ENCODE measurements at regions not wholly inside any gene's neighbourhood (a gene's known extent, or its start where the extent isn't known, plus 50 kb on each side); places are given as distances from the start of the nearest gene placed in this dataset.

DNA sequence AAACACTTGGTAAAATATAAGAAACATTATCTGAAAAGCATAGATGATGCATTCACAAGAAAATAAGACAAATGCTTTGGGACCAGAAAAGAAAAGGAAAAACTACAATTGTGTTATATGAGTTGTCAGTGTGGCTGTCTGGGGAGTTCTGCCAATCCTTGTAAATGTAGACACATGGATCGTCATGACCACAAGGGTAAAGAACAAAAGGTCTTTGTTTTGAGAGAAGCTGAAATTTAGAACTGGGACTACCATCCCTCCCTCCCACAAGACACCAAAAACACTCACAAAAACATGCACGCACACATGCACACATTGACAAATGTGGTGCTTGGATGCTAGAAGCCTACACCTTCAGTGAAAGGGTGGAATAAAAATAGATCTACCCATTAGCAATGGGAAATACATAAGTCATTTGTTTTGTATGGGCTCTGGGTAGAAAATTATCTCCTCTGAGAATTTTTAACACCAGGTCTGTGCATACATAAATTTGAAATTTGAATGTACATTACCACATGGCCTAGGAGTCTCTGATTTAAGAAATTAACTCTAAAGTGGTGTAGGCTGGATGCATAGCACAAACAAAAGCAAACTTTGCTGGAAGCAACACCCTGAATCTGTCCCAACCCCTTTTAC, 266.2 kb upstream of the SLC39A10 start:
- H3K9ac ChIP-seq (ENCODE audit: low read length in 2 of 2) = no peak overlapping the region
- no peak overlapping the region for H3K27ac ChIP-seq (ENCODE audit: low read length)
- H3K9me3 ChIP-seq (ENCODE audit: control insufficient read depth in 2 of 2, low read length in 2 of 2) = no peaks in the 10 kb centered on the region
- no peaks in the 10 kb centered on the region for H3K36me3 ChIP-seq (ENCODE audit: control insufficient read depth in 2 of 2, insufficient read depth in 2 of 2, low read length in 2 of 2)
- no peaks in the 10 kb centered on the region for H3K4me1 ChIP-seq (ENCODE audit: control insufficient read depth, insufficient read depth, low read length)
- no peak overlapping the region for H3K4me3 ChIP-seq (ENCODE audit: low read length in 2 of 2)
- no peaks in the 10 kb centered on the region for H3K27me3 ChIP-seq (ENCODE audit: control insufficient read depth in 1 of 2, insufficient read depth in 2 of 2, low read length in 2 of 2)

DNA sequence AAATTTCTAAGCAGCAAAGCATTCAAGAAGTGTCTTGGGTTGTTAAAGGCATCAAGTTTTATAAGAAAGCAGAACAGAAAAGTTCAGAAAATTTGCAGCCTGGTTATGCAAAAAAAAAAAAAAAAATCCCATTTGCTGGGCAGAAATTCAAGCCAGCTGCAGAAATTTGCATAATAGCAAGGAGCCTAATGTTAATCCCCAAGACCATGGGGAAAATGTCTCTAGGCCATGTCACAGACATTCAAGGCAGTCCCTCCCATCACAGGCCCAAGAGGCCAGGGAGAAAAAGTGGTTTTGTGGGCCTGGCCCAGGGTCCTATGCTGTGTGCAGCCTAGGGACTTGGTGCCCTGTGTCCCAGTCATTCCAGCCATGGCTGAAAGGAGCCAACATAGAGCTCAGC, 269.0 kb upstream of the SLC39A10 start:
- no peaks in the 10 kb centered on the region for H3K36me3 ChIP-seq (ENCODE audit: control insufficient read depth in 2 of 2, insufficient read depth in 2 of 2, low read length in 2 of 2)
- no peak overlapping the region for H3K9ac ChIP-seq (ENCODE audit: low read length in 2 of 2)
- no peak overlapping the region for H3K27ac ChIP-seq (ENCODE audit: low read length)
- H3K9me3 ChIP-seq (ENCODE audit: control insufficient read depth in 2 of 2, low read length in 2 of 2) = no peaks in the 10 kb centered on the region
- H3K4me1 ChIP-seq (ENCODE audit: control insufficient read depth, insufficient read depth, low read length) = no peaks in the 10 kb centered on the region
- no peak overlapping the region for H3K4me3 ChIP-seq (ENCODE audit: low read length in 2 of 2)
- no peaks in the 10 kb centered on the region for H3K27me3 ChIP-seq (ENCODE audit: control insufficient read depth in 1 of 2, insufficient read depth in 2 of 2, low read length in 2 of 2)

DNA sequence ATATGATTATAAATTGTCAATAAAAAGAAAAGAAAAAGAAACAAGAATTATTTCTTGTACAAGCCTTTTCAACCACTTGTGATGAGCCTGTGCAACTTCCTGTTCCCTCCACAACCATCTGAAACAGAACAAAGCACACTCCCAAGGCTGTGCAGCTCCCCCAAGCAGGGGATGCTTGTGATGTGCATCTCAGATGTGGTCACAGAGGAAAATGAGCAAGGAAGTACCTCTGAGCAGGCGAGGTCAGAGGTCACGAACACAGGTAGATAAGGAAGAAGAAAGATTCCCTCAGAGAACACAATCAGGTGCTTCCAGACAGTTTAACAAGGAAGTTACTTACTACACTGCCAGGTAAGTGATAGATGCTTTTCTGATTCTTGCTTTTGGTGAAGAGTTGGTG, 274.8 kb upstream of the SLC39A10 start:
- H3K9ac ChIP-seq (ENCODE audit: low read length in 2 of 2) = no peak overlapping the region
- H3K27me3 ChIP-seq (ENCODE audit: control insufficient read depth in 1 of 2, insufficient read depth in 2 of 2, low read length in 2 of 2) = no peaks in the 10 kb centered on the region
- H3K9me3 ChIP-seq (ENCODE audit: control insufficient read depth in 2 of 2, low read length in 2 of 2) = no peaks in the 10 kb centered on the region
- H3K4me1 ChIP-seq (ENCODE audit: control insufficient read depth, insufficient read depth, low read length) = no peaks in the 10 kb centered on the region
- H3K4me3 ChIP-seq (ENCODE audit: low read length in 2 of 2) = no peak overlapping the region
- H3K27ac ChIP-seq (ENCODE audit: low read length) = no peak overlapping the region
- H3K36me3 ChIP-seq (ENCODE audit: control insufficient read depth in 2 of 2, insufficient read depth in 2 of 2, low read length in 2 of 2) = no peaks in the 10 kb centered on the region

DNA sequence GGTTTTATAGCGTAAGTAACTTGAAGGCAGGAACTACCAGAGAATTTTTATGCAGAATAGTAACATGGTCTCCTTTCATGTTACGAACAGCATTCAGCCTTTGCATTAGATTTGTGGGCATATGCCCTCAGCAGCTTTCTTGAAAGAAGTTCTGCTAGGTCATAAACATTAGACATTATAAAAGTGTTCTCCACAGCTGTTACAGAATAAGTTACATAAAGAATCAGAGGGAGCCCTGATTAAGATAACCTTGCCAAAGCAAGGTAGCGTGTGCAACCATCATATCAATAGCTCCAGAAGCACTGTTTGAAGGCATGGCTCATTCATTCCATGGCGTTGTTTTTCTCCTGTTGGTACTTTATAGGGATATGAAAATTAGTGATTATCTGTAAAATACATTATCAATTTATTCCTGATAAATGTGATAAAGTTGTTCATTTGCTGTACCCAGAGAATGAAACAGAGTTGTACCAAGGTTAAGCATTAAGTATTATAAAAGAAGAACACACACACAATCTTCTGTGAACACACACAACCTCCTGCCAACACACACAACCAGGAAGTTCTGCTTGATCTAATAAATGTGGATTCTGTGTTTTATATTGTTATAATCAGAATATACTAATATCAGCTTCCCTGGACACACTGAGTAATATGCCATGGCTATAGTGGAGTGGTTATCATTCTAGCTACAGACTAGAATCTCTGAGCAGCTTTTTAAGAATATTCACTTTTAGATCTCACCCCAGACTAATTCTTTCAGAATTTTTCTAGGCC, 286.7 kb upstream of the SLC39A10 start:
- Histone ChIP-seq H3K27ac (ENCODE audit: low read length) (no peak overlapping the region), H3K36me3 (ENCODE audit: control insufficient read depth in 2 of 2, insufficient read depth in 2 of 2, low read length in 2 of 2) (no peaks in the 10 kb centered on the region), H3K4me1 (ENCODE audit: control insufficient read depth, insufficient read depth, low read length) (no peaks in the 10 kb centered on the region), H3K9ac (ENCODE audit: low read length in 2 of 2) (no peak overlapping the region), H3K27me3 (ENCODE audit: control insufficient read depth in 1 of 2, insufficient read depth in 2 of 2, low read length in 2 of 2) (no peaks in the 10 kb centered on the region), H3K4me3 (ENCODE audit: low read length in 2 of 2) (no peak overlapping the region), H3K9me3 (ENCODE audit: control insufficient read depth in 2 of 2, low read length in 2 of 2) (no peaks in the 10 kb centered on the region)

DNA sequence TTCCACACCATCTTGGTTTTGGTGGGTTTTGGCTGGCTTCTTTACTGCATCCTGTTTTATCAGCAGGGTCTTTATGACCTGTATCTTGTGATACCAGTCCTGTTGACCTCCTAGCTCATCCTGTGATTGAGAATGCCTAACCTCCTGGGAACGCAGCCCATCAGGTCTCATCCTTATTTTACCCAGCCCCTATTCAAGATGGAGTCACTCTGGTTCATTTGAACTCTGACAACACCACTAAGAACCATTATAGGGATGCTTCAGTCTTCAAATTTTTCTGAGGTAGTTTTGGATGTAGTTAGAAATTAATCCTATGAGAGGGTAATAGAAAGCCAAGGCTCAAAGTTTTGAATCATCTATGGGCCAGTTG, 287.8 kb upstream of the SLC39A10 start:
- no peaks in the 10 kb centered on the region for H3K27me3 ChIP-seq (ENCODE audit: control insufficient read depth in 1 of 2, insufficient read depth in 2 of 2, low read length in 2 of 2)
- no peaks in the 10 kb centered on the region for H3K4me1 ChIP-seq (ENCODE audit: control insufficient read depth, insufficient read depth, low read length)
- H3K9me3 ChIP-seq (ENCODE audit: control insufficient read depth in 2 of 2, low read length in 2 of 2) = no peaks in the 10 kb centered on the region
- no peak overlapping the region for H3K27ac ChIP-seq (ENCODE audit: low read length)
- H3K4me3 ChIP-seq (ENCODE audit: low read length in 2 of 2) = no peak overlapping the region
- H3K36me3 ChIP-seq (ENCODE audit: control insufficient read depth in 2 of 2, insufficient read depth in 2 of 2, low read length in 2 of 2) = no peaks in the 10 kb centered on the region
- no peak overlapping the region for H3K9ac ChIP-seq (ENCODE audit: low read length in 2 of 2)

DNA sequence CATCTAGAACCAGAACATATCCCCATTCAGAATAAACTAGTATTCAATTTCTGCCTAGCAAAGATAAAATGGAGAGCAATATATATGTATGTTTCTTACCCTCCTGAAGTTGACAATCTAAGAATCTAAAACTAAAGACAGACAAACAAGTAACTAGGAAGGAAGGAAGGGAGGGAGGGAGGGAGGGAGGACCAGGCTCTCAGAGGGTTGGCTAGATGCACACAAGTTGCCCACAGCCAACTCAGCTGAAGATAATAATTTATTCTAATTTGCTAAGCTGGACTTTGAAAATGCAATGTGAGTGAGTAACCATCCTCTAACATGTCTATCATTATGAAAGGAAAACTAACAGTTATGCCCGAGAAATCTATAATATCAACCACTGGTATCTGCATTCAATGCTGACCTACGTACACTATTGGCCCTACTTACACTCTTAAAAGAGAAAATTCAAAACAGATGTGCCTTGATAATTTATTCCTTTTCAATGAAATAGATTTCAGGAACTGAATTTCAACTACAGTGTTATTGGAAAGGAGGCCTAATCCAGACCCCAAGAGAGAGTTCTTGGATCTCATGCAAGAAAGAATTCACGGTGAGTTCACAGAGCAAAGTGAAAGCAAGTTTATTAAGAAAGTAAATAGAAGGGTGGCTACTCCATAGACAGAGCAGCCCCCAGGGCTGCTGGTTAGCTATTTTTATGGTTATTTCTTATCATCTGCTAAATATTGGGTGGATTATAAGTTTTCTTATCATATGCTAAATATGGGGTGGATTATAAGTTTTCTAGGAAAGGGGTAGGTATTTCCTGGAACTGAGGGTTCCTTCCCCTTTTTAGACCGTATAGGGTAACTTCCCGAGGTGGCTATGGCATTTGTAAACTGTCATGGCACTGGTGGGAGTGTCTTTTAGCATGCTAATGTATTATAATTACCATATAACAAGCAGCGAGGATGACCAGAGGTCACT, 288.5 kb upstream of the SLC39A10 start:
- Histone ChIP-seq H3K4me1 (ENCODE audit: control insufficient read depth, insufficient read depth, low read length) (no peaks in the 10 kb centered on the region), H3K4me3 (ENCODE audit: low read length in 2 of 2) (no peak overlapping the region), H3K9me3 (ENCODE audit: control insufficient read depth in 2 of 2, low read length in 2 of 2) (no peaks in the 10 kb centered on the region), H3K9ac (ENCODE audit: low read length in 2 of 2) (no peak overlapping the region), H3K36me3 (ENCODE audit: control insufficient read depth in 2 of 2, insufficient read depth in 2 of 2, low read length in 2 of 2) (no peaks in the 10 kb centered on the region), H3K27me3 (ENCODE audit: control insufficient read depth in 1 of 2, insufficient read depth in 2 of 2, low read length in 2 of 2) (no peaks in the 10 kb centered on the region), H3K27ac (ENCODE audit: low read length) (no peak overlapping the region)

DNA sequence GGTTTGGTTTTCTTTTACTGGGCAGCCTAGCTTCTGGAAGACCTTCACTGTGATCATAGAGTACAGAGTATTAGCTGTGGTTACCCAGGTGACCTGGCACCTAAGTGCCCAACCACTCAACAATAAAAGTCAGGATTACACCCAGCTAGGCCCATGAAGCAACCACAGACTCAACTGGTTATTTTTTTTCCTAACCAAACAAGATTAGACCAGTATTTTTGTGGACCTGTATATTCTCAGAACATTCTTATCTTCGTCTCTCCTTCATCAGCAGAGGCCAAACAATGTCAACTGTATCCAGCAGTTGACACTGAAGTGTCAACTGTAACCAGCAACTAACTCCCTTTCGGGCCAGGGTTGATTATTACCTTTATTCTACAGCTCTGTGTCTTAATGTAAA, 289.2 kb upstream of the SLC39A10 start:
- H3K4me1 ChIP-seq (ENCODE audit: control insufficient read depth, insufficient read depth, low read length) = no peaks in the 10 kb centered on the region
- no peaks in the 10 kb centered on the region for H3K36me3 ChIP-seq (ENCODE audit: control insufficient read depth in 2 of 2, insufficient read depth in 2 of 2, low read length in 2 of 2)
- no peaks in the 10 kb centered on the region for H3K27me3 ChIP-seq (ENCODE audit: control insufficient read depth in 1 of 2, insufficient read depth in 2 of 2, low read length in 2 of 2)
- H3K9ac ChIP-seq (ENCODE audit: low read length in 2 of 2) = no peak overlapping the region
- no peak overlapping the region for H3K4me3 ChIP-seq (ENCODE audit: low read length in 2 of 2)
- H3K27ac ChIP-seq (ENCODE audit: low read length) = no peak overlapping the region
- no peaks in the 10 kb centered on the region for H3K9me3 ChIP-seq (ENCODE audit: control insufficient read depth in 2 of 2, low read length in 2 of 2)

DNA sequence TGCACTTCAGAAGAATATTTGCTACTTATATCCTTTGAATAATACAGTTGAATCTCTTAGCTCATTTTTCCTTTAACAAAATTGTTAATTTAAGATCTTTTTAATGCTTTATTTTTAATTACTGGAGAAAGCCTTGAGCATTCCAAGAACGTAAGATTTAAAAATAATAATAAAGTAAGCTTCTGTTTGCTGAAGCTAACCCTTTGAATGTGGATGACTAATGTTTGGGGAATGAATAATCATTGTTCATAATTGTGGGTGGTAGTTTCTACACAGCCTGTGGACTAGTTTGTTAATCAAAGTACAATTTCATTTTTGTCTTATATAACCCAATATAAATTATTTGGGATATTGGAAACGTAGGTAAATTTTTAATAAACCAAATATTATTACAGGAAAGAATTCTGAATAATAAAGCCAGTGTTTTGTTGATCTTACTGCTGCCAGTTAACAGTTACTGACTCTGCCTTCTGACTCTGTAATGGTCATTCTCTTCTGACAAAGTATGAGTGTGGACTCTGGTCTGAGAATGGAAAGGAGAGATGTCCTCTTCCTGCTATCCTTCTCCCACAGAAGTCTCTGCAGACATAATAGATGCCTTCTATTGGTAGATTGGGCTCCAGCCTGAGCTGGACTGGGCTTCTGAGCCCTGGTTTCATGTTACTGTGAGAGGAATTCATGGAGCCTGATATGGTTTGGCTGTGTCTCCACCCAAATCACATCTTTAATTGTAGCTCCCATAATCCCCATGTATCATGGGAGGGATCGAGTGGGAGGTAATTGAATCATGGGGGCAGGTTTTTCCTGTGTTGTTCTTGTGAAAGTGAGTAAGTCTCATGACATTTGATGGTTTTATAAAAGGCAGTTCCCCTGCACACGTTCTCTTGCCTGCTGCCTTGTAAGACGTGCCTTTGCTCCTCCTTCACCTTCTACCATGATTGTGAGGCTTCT, 292.7 kb upstream of the SLC39A10 start:
- Histone ChIP-seq H3K4me1 (ENCODE audit: control insufficient read depth, insufficient read depth, low read length) (no peaks in the 10 kb centered on the region), H3K4me3 (ENCODE audit: low read length in 2 of 2) (no peak overlapping the region), H3K9ac (ENCODE audit: low read length in 2 of 2) (no peak overlapping the region), H3K9me3 (ENCODE audit: control insufficient read depth in 2 of 2, low read length in 2 of 2) (no peaks in the 10 kb centered on the region), H3K36me3 (ENCODE audit: control insufficient read depth in 2 of 2, insufficient read depth in 2 of 2, low read length in 2 of 2) (no peaks in the 10 kb centered on the region), H3K27me3 (ENCODE audit: control insufficient read depth in 1 of 2, insufficient read depth in 2 of 2, low read length in 2 of 2) (no peaks in the 10 kb centered on the region), H3K27ac (ENCODE audit: low read length) (no peak overlapping the region)

DNA sequence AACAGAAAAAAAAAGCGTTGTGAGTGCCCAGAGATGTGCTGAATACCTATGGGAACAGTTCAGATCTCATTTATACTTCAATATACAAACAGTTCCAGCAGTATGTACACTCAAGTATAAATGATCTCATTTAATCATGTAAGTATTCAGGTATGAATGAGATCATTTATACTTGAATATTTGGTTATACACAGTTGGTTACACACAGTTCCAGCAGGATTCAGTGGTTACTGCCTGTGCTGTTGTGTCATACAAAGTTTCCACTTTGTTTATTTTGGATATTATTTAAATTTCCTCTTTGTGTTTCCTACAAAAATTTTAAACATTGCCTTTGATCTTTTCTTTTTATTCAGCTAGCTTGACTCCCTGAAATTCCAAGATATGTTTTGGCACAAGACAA, 293.5 kb upstream of the SLC39A10 start:
- no peaks in the 10 kb centered on the region for H3K4me1 ChIP-seq (ENCODE audit: control insufficient read depth, insufficient read depth, low read length)
- H3K27ac ChIP-seq (ENCODE audit: low read length) = no peak overlapping the region
- H3K27me3 ChIP-seq (ENCODE audit: control insufficient read depth in 1 of 2, insufficient read depth in 2 of 2, low read length in 2 of 2) = no peaks in the 10 kb centered on the region
- no peaks in the 10 kb centered on the region for H3K36me3 ChIP-seq (ENCODE audit: control insufficient read depth in 2 of 2, insufficient read depth in 2 of 2, low read length in 2 of 2)
- H3K4me3 ChIP-seq (ENCODE audit: low read length in 2 of 2) = no peak overlapping the region
- no peaks in the 10 kb centered on the region for H3K9me3 ChIP-seq (ENCODE audit: control insufficient read depth in 2 of 2, low read length in 2 of 2)
- H3K9ac ChIP-seq (ENCODE audit: low read length in 2 of 2) = no peak overlapping the region

DNA sequence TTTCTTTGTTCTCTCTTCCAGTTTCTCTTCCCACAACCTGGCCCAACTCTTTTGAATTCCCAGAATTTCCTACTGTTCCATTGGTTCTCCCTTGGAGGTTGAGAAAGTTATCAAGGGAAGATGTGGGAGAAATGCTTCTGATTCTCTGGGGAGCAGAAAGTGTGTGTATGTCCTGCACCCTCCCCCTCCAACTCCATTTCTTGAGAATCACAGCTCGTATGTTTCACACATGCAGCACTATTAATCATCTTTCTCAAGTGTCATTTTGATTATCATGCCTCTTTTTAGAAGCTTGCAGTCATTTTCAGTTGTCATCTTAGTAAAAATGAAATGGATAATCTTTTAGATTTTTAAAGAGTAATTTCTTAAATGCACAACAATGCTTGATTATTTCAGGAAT, 296.8 kb upstream of the SLC39A10 start:
- H3K9me3 ChIP-seq (ENCODE audit: control insufficient read depth in 2 of 2, low read length in 2 of 2) = no peaks in the 10 kb centered on the region
- no peak overlapping the region for H3K4me3 ChIP-seq (ENCODE audit: low read length in 2 of 2)
- no peaks in the 10 kb centered on the region for H3K27me3 ChIP-seq (ENCODE audit: control insufficient read depth in 1 of 2, insufficient read depth in 2 of 2, low read length in 2 of 2)
- no peak overlapping the region for H3K27ac ChIP-seq (ENCODE audit: low read length)
- H3K9ac ChIP-seq (ENCODE audit: low read length in 2 of 2) = no peak overlapping the region
- H3K4me1 ChIP-seq (ENCODE audit: control insufficient read depth, insufficient read depth, low read length) = no peaks in the 10 kb centered on the region
- no peaks in the 10 kb centered on the region for H3K36me3 ChIP-seq (ENCODE audit: control insufficient read depth in 2 of 2, insufficient read depth in 2 of 2, low read length in 2 of 2)

Measured in stomach smooth muscle (tissue), 2 donors.